HG03571 (cell line): ENCODE measurements at regions not wholly inside any gene's neighbourhood (a gene's known extent, or its start where the extent isn't known, plus 50 kb on each side); places are given as distances from the start of the nearest gene placed in this dataset.
"Not testable (repeated sequence)": the region's sequence is repeated elsewhere in the genome, so short reads cannot be mapped to it uniquely, and the experiment has no call there.

Experiments
- ATAC-seq: cut with Tn5 transposase; IDR thresholded peaks from one replicate; pipeline ENCODE4 v1.9.1; 2021; ENCODE audit not compliant: unreplicated experiment

GRCh38 chr1:178639326-178639725, 85.7 kb upstream of the RALGPS2 start:
- no peak for ATAC-seq

- ATAC-seq = no peak
Observed at GRCh38 chr1:178642282-178642681, 82.8 kb upstream of the RALGPS2 start.

- ATAC-seq = no peak
Observed at GRCh38 chr1:178643349-178643748, 81.7 kb upstream of the RALGPS2 start.

GRCh38 chr1:178643831-178644230, 81.2 kb upstream of the RALGPS2 start:
- no peak for ATAC-seq

GRCh38 chr1:178644308-178645120, 80.5 kb upstream of the RALGPS2 start:
- no peak for ATAC-seq

- no peak for ATAC-seq
Observed at GRCh38 chr1:178645157-178645807, 79.8 kb upstream of the RALGPS2 start.

GRCh38 chr1:178645808-178646200, 79.2 kb upstream of the RALGPS2 start:
- ATAC-seq = no peak

- no peak for ATAC-seq
Observed at GRCh38 chr1:178646821-178647220, 78.2 kb upstream of the RALGPS2 start.

- no peak for ATAC-seq
Observed at GRCh38 chr1:178648151-178648550, 76.9 kb upstream of the RALGPS2 start.

GRCh38 chr1:178649582-178650350, 75.3 kb upstream of the RALGPS2 start:
- ATAC-seq = no peak

GRCh38 chr1:178650934-178651511, 74.0 kb upstream of the RALGPS2 start:
- ATAC-seq = no peak

- no peak for ATAC-seq
Observed at GRCh38 chr1:178651742-178652141, 73.3 kb upstream of the RALGPS2 start.

GRCh38 chr1:178652506-178653490, 72.2 kb upstream of the RALGPS2 start:
- no peak for ATAC-seq

GRCh38 chr1:178659789-178660208, 65.2 kb upstream of the RALGPS2 start:
- ATAC-seq = peak; percentile 60

GRCh38 chr1:178660461-178660860, 64.6 kb upstream of the RALGPS2 start:
- ATAC-seq = no peak

GRCh38 chr1:178664278-178664677, 60.8 kb upstream of the RALGPS2 start:
- ATAC-seq = peak; percentile 78

GRCh38 chr1:178665579-178665978, 59.5 kb upstream of the RALGPS2 start:
- ATAC-seq = no peak

GRCh38 chr1:178666891-178667290, 58.2 kb upstream of the RALGPS2 start:
- not testable (repeated sequence) for ATAC-seq

GRCh38 chr1:178672434-178672833, 52.6 kb upstream of the RALGPS2 start:
- ATAC-seq = no peak

- not testable (repeated sequence) for ATAC-seq
Observed at GRCh38 chr1:178674559-178674958, 50.5 kb upstream of the RALGPS2 start.
